C4-2B (cell line): ENCODE measurements at regions not wholly inside any gene's neighbourhood (a gene's known extent, or its start where the extent isn't known, plus 50 kb on each side); places are given as distances from the start of the nearest gene placed in this dataset.

Experiments
- H3K27ac ChIP-seq: fragments of 450-650 bp; 2 replicates; pipeline ENCODE4 v1.5.1; 2017
- CTCF ChIP-seq: fragments of 450-650 bp; conservative IDR thresholded peaks from 2 replicates; pipeline ENCODE4 v1.5.1; 2017; ENCODE audit warnings: mild to moderate bottlenecking
- ZFX ChIP-seq: fragments of 450-650 bp; IDR thresholded peaks from 2 replicates; pipeline ENCODE4 v1.6.1; 2017

- TF ChIP-seq CTCF (no peak), ZFX (no peak)
- no peak overlapping the region for H3K27ac ChIP-seq
Observed at GRCh38 chr9:118401546-118401945, 697.3 kb downstream of the TLR4 start.

GRCh38 chr9:118414676-118415075 is 710.5 kb downstream of the TLR4 start:
- no peak overlapping the region for H3K27ac ChIP-seq
- no peak for TF ChIP-seq CTCF

GRCh38 chr9:118418887-118419565 is 714.8 kb downstream of the TLR4 start:
- no peak overlapping the region for H3K27ac ChIP-seq
- no peak for TF ChIP-seq CTCF
- no peak for TF ChIP-seq ZFX

- H3K27ac ChIP-seq: no peak overlapping the region
- TF ChIP-seq ZFX (no peak), CTCF (no peak)
Observed at GRCh38 chr9:118419676-118420075, 715.5 kb downstream of the TLR4 start.

- H3K27ac ChIP-seq: no peak overlapping the region
- TF ChIP-seq CTCF: no peak
- TF ChIP-seq ZFX: no peak
Observed at GRCh38 chr9:118422508-118422907, 718.3 kb downstream of the TLR4 start.

GRCh38 chr9:118423021-118423420 is 718.8 kb downstream of the TLR4 start:
- TF ChIP-seq CTCF: no peak
- no peak for TF ChIP-seq ZFX

GRCh38 chr9:118423721-118424120 is 719.5 kb downstream of the TLR4 start:
- no peak overlapping the region for H3K27ac ChIP-seq
- TF ChIP-seq ZFX: no peak
- TF ChIP-seq CTCF: no peak

More at GRCh38 chr9:118423021-118423420, 718.8 kb downstream of the TLR4 start:
- no peak overlapping the region for H3K27ac ChIP-seq
